NCI-H82 treated with DMSO at 0.1 percent for 48 hours (cell line): ENCODE measurements at regions not wholly inside any gene's neighbourhood (a gene's known extent, or its start where the extent isn't known, plus 50 kb on each side); places are given as distances from the start of the nearest gene placed in this dataset.
A peak's percentile ranks its signal among the peaks of the same experiment; 100 is the strongest.

Experiments used
- DNase-seq: peaks from one replicate; lab custom pipeline; 2025; ENCODE audit not compliant: unreplicated experiment; lab: John Stamatoyannopoulos, UW

- DNase-seq = no peak
These were observed 181.1 kb upstream of the RBMS3 start for GRCh38 chr3:29099775-29100174.

DNA sequence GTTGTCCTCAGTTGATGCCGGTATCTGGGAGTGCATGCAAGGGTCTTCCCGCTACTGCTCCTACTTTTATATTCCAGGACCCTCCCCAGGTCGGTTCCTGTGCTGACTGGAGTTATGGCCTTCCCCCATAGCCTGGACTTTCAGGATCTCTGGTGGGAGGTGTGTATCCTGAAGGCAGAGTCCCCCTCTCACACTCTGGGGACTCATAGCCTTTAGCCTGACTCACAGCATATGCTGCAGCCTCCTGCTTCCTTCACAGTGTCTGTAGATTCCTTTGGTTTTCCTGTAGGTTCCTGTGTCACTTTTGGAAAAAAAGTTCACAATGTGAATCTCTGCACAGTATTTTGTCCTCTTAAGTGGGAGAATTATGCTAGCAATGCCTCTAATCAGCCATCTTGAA, 180.6 kb upstream of the RBMS3 start:
- no peak for DNase-seq

DNA sequence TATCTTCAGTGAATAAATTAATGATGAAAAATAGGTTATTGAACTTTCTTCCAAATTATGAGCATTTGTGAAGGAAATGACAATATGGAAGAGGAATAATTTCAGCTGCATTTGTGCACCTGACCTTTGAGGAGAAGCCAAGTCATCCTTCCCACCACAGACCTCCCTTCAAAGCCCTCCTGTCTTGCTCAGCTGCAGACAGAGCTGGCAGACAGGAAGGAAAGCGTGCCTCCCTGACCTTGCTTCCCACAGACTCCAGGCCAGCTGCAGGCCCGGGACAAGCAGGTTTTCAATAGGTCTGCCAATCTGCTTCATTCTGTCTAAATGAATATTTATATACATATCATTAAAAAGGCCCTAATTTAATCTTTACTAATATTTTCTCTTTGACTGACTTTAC, 152.9 kb upstream of the RBMS3 start:
- DNase-seq = no peak

DNA sequence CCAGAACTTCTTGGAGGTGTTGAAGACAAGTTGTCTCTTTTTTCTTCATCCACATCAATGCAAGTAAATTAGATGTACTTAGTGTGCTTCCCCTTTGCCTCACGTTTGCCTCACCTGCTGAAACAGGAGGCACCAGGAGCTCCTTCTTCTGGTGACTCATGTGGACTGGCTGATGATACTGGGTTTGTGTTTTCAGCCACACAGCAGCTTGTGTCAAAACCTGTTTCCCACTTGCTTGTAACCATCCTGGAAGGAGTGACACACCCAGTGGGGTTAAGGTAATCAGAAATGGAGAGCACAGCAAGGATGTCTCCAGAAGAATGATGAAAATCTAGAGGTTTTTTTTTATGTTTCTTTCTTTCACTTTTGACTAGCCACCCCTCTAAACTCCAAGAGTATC, 143.3 kb upstream of the RBMS3 start:
- DNase-seq = no peak

DNA sequence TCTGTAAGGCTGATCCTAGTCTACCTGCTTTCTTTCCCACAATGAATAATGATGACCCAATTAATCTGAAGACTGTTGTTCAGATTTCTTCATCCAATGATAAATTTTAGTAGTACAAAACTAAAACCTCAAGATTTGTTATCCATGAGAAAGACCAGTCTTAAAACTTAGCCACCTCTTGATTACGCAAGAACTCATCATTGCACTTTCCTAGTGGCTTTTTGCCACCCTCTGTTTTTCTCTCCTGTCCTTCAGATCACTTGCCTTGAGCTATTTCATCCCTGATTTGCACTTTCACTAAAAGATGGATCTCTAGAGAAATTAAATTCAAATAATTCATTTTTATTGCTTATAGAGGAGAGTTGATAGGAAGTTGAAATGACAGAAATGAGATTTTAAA, 142.7 kb upstream of the RBMS3 start:
- DNase-seq = no peak

- no peak for DNase-seq
These were observed 140.2 kb upstream of the RBMS3 start for GRCh38 chr3:29140666-29141065.

DNA sequence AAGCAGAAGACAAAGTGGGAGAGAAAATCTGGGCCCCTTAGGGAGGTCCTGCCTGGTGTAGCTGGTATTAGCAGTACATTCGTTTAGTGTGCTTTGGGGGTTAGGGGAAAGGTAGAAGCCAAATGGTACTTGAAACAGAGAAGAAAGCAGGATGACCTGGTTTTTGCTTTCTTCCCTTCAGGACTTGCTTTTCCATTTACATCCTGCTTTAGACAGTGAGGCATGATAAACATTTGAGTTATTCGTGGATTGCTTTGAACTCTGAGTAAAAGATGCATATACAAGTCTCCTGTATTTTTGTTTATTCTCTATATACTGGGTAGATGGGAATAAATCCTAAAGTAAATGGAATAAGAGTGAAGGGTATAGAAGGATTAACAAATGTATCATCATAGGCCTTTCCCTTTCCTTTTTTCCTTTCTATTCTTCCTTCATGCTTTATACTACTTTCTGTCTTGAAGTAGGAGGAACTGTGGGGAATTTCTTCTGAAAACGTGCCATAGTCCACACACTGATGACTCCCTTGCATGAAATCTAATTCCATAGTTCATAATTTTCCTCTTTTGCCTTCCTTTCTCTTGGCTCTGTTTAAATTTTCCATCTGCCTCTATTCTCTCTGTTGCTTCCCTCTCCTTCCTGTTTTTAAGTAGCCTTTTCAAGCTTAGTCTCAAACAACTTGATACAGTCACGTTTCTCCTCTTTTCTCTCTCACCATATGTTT, 139.5 kb upstream of the RBMS3 start:
- no peak for DNase-seq

- DNase-seq = no peak
These were observed 139.0 kb upstream of the RBMS3 start for GRCh38 chr3:29141918-29142275.

DNA sequence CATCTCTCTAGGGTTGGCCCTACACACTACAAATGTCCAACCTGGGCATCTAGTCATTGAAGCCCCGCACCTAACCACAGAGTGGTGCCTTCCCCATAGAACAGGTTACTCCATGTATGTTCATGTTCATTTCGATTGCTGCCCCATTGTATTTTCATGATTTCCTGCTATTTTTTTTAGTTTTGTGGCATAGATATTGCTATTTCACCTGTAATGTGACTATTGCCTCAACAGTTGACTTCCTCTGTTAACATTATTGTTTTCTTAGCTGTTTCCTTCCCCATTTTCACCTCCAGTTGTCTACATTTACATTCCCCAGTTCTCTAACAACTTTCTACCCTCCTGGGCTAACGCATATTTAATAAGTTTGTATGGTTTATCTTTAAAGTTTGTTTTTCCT, 137.7 kb upstream of the RBMS3 start:
- DNase-seq = no peak

DNA sequence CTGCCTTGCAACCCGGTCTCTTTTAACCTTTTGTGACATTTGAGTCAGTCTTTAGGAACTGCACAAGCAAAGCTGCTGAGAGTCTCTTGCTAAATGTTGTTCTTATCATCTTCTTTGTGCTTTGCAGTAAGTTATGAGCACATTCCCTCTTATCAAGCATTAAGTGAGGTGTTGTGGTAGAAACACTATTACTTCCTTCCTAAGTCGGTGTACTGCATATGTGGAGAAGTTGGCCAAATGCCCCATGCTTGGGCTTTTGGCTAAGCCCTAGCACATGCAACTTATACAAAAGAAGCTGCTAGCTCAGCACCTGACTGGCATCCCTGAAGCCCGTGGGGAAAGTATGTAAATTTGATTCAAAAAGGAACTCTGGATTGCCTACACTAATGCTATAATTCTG, 136.5 kb upstream of the RBMS3 start:
- no peak for DNase-seq

DNA sequence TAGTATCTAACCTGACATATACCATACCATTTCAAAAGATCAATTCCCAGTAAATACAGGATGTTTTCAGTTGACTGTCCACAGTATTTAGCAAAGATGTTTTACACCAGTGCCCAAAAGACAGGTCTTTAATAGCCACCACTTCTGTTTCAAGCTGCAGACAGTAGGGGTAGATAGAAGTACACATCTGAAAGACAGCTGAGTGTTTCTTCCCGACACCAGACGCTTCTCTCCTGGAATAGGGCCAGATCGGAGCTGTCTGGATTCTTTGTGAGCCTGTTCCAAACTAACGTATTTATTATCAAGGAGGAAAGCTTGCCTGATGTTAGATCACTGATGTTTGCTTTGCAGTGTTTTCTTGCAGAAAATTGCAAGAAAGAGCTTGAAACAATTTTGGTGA, 136.1 kb upstream of the RBMS3 start:
- peak; percentile 46 for DNase-seq

DNA sequence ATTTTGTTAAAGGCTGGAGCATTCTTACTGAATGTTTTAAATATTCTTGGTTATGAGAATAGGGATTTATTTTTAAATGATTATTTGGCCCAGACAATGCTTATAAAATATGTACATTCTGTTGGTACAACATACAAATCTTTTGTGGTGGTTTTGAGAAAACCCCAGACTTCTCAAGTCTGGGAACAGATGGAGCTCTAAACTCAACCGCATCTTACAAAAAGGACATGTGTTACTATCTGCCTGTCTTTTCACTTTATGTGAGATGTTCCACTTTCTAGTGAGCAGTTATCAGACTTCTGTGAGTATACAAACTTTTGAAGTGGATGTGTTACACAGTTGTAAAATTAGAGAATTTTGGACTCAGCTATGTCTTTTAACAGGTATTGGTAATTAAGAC, 135.5 kb upstream of the RBMS3 start:
- DNase-seq = no peak

- DNase-seq = no peak
These were observed 128.5 kb upstream of the RBMS3 start for GRCh38 chr3:29152379-29152778.

GRCh38 chr3:29153811-29154210, 127.1 kb upstream of the RBMS3 start:
- DNase-seq = no peak

- peak; percentile 37 for DNase-seq
These were observed 124.7 kb upstream of the RBMS3 start for GRCh38 chr3:29156086-29156715.

DNA sequence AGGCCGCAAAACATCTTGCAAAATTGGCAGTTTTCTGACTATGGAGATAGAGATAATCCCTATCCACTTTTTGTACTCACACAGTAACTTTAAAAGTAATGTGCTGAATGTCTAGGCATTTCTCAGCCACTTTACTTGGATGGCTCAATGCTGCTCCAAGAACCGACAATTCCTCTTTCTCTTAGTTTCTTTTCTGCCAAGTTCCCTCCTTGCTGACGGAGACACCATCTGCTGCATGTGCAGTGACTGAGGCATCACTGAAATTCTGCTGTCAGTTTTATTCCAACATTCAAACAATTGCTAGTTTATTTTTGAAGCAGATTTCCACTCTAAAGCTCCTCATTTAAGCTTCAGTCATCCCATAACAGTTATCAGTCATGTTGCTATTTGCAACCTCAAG, 116.0 kb upstream of the RBMS3 start:
- no peak for DNase-seq

DNA sequence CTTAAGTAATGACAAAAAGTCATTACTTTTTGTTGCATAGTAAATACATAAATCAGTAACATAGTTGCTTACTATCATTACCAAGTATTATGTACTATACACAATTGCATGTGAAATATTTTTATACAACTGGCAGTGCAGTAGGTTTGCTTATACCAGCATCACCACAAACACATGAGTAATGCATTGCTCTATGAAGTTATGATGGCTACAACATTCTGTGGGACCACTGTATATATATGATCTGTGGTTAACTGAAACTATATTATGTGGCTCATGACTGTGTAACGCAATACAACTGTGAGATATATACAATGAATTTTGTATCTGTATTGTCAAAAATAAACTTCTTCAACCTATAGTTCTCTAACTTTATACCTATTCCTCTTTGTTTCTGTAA, 113.7 kb upstream of the RBMS3 start:
- no peak for DNase-seq

DNA sequence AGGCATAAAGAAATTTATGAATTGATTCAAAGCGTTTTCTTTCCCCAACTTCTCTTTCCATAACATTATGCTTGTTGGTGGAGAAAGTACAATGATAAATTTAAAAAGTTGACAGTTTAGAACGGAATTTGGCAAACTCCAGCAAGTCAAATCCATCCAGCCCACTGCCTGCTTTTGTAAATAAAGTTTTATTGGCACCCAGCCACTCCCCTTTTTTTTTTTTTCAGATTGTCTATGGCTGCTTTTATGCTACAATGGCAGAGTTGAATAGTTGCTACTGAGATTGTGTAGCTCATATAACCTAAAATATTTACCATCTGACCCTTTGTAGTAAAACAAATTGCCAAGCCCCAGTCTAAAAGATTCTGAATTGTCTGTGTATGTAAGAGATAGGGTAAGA, 112.8 kb upstream of the RBMS3 start:
- no peak for DNase-seq

DNA sequence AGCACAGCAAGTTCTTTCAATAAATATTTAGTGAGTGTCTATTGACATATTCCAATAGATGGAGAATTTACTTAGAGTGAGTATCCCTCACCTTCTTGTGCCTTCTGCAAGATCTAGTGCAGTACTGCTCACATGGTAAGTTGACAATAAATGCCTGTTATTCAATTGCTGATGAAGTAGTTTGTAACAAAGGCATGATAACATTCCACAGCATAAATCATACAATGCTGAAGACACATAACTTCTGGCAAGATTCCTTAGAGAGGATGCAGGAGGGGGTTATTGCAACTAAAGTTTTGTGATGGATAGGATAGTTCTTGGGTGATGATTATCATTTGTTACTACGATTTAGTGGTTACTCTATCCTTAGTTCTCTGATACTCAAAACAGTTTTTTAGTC, 112.2 kb upstream of the RBMS3 start:
- DNase-seq = no peak

DNA sequence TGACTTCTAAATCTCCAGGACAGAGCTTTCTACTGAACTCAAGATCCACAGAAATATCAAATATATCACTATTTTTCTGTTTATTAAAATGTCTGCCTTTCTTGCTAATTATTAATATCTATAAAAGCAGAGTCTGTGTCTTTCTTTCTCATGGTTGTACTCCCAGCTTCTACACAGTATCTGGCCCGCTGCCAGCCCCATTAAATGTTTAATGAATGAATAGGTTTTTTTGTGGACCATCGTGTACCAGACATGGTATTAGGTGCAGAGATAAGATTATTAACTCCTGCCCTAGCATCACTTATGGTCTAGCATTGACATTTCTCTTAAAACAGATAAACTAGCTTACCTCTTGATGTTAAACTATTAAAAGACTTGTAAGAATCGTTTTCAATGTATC, 111.4 kb upstream of the RBMS3 start:
- DNase-seq = no peak

- no peak for DNase-seq
These were observed 109.6 kb upstream of the RBMS3 start for GRCh38 chr3:29171043-29171990.

- DNase-seq = no peak
These were observed 104.4 kb upstream of the RBMS3 start for GRCh38 chr3:29176501-29176900.
